DMS153 (cell line): ENCODE measurements at regions not wholly inside any gene's neighbourhood (a gene's known extent, or its start where the extent isn't known, plus 50 kb on each side); places are given as distances from the start of the nearest gene placed in this dataset.
A peak's percentile ranks its signal among the peaks of the same experiment; 100 is the strongest.
"Not testable (repeated sequence)": the region's sequence is repeated elsewhere in the genome, so short reads cannot be mapped to it uniquely, and the experiment has no call there.

Source experiments
- DNase-seq: peaks from one replicate; lab custom pipeline; 2025; lab: John Stamatoyannopoulos, UW

GRCh38 chr4:77306496-77306895 lies 149.5 kb downstream of the CCNG2 start:
- DNase-seq, result no peak

DNA sequence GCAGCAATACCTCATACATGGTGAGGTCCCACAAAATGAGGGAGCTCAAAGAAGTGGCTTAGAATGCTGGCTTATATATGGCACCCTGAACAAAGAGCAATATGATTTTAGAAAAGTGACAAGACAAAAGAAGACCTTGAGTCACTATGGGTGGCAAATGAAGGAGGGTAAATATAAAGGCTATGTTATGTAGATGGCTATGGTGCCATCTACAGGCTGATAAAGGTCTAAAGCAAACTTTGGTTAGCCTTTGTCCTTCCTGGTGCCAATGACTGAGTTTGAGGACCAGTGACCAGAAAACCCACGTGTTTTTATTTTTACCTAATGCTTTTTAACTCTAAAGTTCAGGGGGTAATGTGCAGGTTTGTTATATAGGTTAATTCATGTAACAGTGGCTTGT lies 151.8 kb downstream of the CCNG2 start:
- peak; percentile 11 for DNase-seq

- DNase-seq, result no peak
Measured at GRCh38 chr4:77309496-77309895, 152.5 kb downstream of the CCNG2 start.

GRCh38 chr4:77310931-77311330 lies 153.9 kb downstream of the CCNG2 start:
- DNase-seq, result no peak

GRCh38 chr4:77314697-77315096 lies 157.7 kb downstream of the CCNG2 start:
- no peak for DNase-seq

GRCh38 chr4:77327151-77327550 lies 170.1 kb downstream of the CCNG2 start:
- DNase-seq, result no peak

GRCh38 chr4:77332696-77333270 lies 175.8 kb downstream of the CCNG2 start:
- DNase-seq, result no peak

GRCh38 chr4:77336411-77337142 lies 179.6 kb downstream of the CCNG2 start:
- no peak for DNase-seq

- no peak for DNase-seq
Measured at GRCh38 chr4:77342170-77342810, 185.3 kb downstream of the CCNG2 start.

- no peak for DNase-seq
Measured at GRCh38 chr4:77344001-77344400, 187.0 kb downstream of the CCNG2 start.

DNA sequence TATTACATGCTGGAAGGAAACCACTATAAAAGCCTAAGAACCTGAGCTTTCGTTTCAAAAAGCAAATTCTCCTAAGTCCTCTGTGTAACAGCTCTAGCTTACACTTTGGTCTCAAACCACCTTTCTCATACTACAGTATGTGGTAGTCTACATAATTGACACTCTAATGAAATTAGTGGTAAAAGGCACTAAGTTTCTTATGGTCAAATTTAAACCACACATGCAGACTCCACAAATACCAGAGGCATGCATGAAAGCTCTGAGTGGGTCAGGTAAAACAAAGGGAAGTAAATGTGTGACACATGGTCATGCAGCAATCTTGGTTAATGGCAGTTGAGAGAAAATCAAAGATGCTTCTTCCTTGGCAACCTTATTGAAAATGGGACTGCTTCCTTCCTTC lies 187.8 kb downstream of the CCNG2 start:
- DNase-seq, result no peak

- no peak for DNase-seq
Measured at GRCh38 chr4:77347351-77347966, 190.5 kb downstream of the CCNG2 start.

GRCh38 chr4:77348815-77349214 lies 191.8 kb downstream of the CCNG2 start:
- no peak for DNase-seq

DNA sequence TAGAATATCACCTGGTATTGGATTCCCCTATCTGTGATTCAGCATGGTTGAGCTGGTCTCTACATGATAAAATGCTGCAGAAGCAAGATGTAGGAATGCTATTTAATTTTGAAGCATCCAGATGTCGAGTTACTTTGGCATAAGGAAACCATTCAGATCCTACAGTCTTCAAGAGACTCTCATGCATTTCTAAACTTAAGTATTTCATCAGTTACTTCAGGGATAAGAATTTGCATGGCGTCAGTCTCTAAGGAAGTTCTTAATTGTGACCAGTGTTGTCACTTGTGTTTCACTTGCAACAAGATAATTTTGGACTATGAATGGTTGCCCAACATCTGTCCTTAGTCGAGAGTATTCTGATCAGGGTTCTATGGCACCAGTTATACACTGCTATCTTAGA lies 192.4 kb downstream of the CCNG2 start:
- no peak for DNase-seq

- DNase-seq, result peak; percentile 14
Measured at GRCh38 chr4:77349796-77350195, 192.8 kb downstream of the CCNG2 start.

- no peak for DNase-seq
Measured at GRCh38 chr4:77352192-77352591, 195.2 kb downstream of the CCNG2 start.

- DNase-seq, result not testable (repeated sequence)
Measured at GRCh38 chr4:77353724-77354315, 196.8 kb downstream of the CCNG2 start.

DNA sequence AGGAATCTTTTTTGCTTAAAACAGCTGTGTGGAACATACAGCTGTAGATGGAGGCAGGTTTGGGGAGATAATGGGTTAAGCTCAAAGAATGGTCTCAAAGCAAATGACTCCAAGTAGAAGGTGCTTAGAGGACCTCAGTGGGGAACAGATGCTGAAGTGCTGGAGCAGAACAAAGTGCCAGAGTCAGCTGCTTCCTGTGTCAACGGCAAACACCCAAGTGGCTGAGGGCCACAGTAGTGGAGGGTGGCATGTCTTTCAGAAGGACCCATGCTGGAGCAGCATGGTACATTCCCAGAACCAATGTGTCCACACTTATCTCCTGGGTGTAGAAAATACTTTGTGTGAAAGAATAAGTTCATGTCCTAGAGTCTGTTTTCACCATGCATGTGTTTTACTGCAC lies 197.5 kb downstream of the CCNG2 start:
- no peak for DNase-seq

GRCh38 chr4:77355731-77356130 lies 198.7 kb downstream of the CCNG2 start:
- no peak for DNase-seq

DNA sequence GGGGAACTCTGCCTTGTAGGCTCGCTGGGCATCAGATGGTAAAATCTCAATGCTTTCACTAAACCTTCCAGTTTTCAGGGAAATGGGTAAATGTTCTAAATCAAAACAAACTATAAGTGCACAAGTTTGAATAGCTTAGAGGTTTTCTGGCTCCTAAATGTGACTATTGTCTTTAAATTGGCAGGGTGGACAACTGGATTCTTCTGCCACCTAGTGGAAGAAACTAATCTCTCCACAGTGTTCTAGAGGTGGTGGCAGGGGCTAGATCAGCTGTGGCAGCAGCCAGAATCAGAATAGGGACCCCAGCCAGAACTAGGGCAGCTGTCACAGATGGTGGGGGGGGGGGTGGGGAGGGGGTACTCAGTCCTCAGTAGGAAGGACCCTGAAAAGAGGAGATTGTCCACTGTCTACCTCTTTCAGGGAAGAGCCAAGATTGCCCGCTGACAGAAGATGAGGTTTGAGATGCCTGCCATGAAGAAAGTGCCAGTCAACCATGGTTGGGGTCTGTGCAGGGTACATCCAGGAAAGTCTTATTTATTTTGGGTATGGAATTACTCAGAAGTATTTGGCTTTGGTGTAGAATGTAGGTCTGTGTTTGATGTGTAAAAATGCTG lies 201.4 kb downstream of the CCNG2 start:
- DNase-seq, result peak; percentile 3

GRCh38 chr4:77360451-77360850 lies 203.4 kb downstream of the CCNG2 start:
- peak; percentile 12 for DNase-seq

GRCh38 chr4:77366876-77367275 lies 209.9 kb downstream of the CCNG2 start:
- not testable (repeated sequence) for DNase-seq
